VCaP (cell line): ENCODE measurements at regions not wholly inside any gene's neighbourhood (a gene's known extent, or its start where the extent isn't known, plus 50 kb on each side); places are given as distances from the start of the nearest gene placed in this dataset.

Source experiments
- H3K27ac ChIP-seq: fragments of 450-650 bp; 2 replicates; pipeline ENCODE4 v1.5.1; 2017
- CTCF ChIP-seq: fragments of 450-650 bp; conservative IDR thresholded peaks from 2 replicates; pipeline ENCODE4 v1.5.1; 2017; ENCODE audit warnings: mild to moderate bottlenecking, moderate library complexity

- H3K27ac ChIP-seq: no peak overlapping the region
- TF ChIP-seq CTCF: no peak
These were observed 673.7 kb downstream of the DIPK2A start for GRCh38 chr3:144645300-144645699.

GRCh38 chr3:144650380-144650779, 678.8 kb downstream of the DIPK2A start:
- no peak overlapping the region for H3K27ac ChIP-seq
- no peak for TF ChIP-seq CTCF

- no peak overlapping the region for H3K27ac ChIP-seq
These were observed 681.0 kb downstream of the DIPK2A start for GRCh38 chr3:144652573-144652972.

GRCh38 chr3:144655423-144655822, 683.8 kb downstream of the DIPK2A start:
- TF ChIP-seq CTCF: no peak
- H3K27ac ChIP-seq: no peak overlapping the region

More at GRCh38 chr3:144652573-144652972, 681.0 kb downstream of the DIPK2A start:
- TF ChIP-seq CTCF: no peak

GRCh38 chr3:144660186-144660585, 688.6 kb downstream of the DIPK2A start:
- no peak overlapping the region for H3K27ac ChIP-seq
- TF ChIP-seq CTCF: no peak

GRCh38 chr3:144662729-144663128, 691.1 kb downstream of the DIPK2A start:
- no peak for TF ChIP-seq CTCF
- no peak overlapping the region for H3K27ac ChIP-seq

- TF ChIP-seq CTCF: no peak
- no peak overlapping the region for H3K27ac ChIP-seq
These were observed 692.1 kb downstream of the DIPK2A start for GRCh38 chr3:144663456-144664436.
